Neural cell (in vitro differentiated cells): ENCODE measurements at regions not wholly inside any gene's neighbourhood (a gene's known extent, or its start where the extent isn't known, plus 50 kb on each side); places are given as distances from the start of the nearest gene placed in this dataset.

Source experiments
- H2AFZ ChIP-seq: fragments of 200-600, 300-800 bp; sonication (generic), shearing (Covaris generic); 2 replicates; pipeline ENCODE4 v1.6.0; 2014; ENCODE audit warnings: low read depth, mild to moderate bottlenecking, antibody characterized with exemption, low read length, moderate library complexity
- H3F3A ChIP-seq: fragments of 200-600 bp; shearing (Covaris generic); 2 replicates; pipeline ENCODE4 v1.6.1; 2016; ENCODE audit warnings: mild to moderate bottlenecking, moderate library complexity, mixed read lengths, antibody characterized with exemption, low read length; ENCODE audit not compliant: insufficient read depth, poor library complexity, severe bottlenecking
- H3K27ac ChIP-seq: fragments of 200-600, 300-800 bp; sonication (generic), shearing (Covaris generic); 2 replicates; pipeline ENCODE4 v1.5.1; 2014; ENCODE audit warnings: mild to moderate bottlenecking, low read length, moderate library complexity
- H3K27me3 ChIP-seq: fragments of 300-800, 200-600 bp; sonication (generic), shearing (Covaris generic); 2 replicates; pipeline ENCODE4 v1.6.0; 2014; ENCODE audit warnings: mild to moderate bottlenecking, low read depth, low read length, moderate library complexity; ENCODE audit not compliant: insufficient read depth
- H3K36me3 ChIP-seq: fragments of 300-800, 200-600 bp; sonication (generic), shearing (Covaris generic); 2 replicates; pipeline ENCODE4 v1.5.1; 2014; ENCODE audit warnings: mild to moderate bottlenecking, antibody characterized with exemption, low read length, moderate library complexity; ENCODE audit not compliant: insufficient read depth
- H3K4me2 ChIP-seq: fragments of 300-800, 200-600 bp; sonication (generic), shearing (Covaris generic); 2 replicates; pipeline ENCODE4 v1.6.0; 2014; ENCODE audit warnings: mild to moderate bottlenecking, low read length
- H3K4me3 ChIP-seq: fragments of 300-800, 200-600 bp; sonication (generic), shearing (Covaris generic); 2 replicates; pipeline ENCODE4 v1.5.1; 2014; ENCODE audit warnings: mild to moderate bottlenecking, low read length, moderate library complexity
- H3K79me2 ChIP-seq: fragments of 200-600 bp; shearing (Covaris generic); replicated peaks from 2 replicates; pipeline ENCODE4 v1.6.0; 2014; ENCODE audit warnings: mild to moderate bottlenecking, low read length, moderate library complexity; ENCODE audit not compliant: insufficient read depth
- H3K9ac ChIP-seq: fragments of 300-800, 200-600 bp; sonication (generic), shearing (Covaris generic); 2 replicates; pipeline ENCODE4 v1.6.1; 2016; ENCODE audit warnings: mild to moderate bottlenecking, low read length, mixed read lengths
- H3K9me2 ChIP-seq: fragments of 200-600 bp; shearing (Covaris generic); 2 replicates; pipeline ENCODE4 v1.6.1; 2016; ENCODE audit warnings: mild to moderate bottlenecking, low read length, mixed read lengths; ENCODE audit not compliant: insufficient read depth
- H3K9me3 ChIP-seq: fragments of 200-600, 300-800 bp; sonication (generic), shearing (Covaris generic); 2 replicates; pipeline ENCODE4 v1.6.1; 2016; ENCODE audit warnings: mild to moderate bottlenecking, mixed run types, low read length, moderate library complexity, mixed read lengths
- H4K20me1 ChIP-seq: fragments of 200-600 bp; shearing (Covaris generic); 2 replicates; pipeline ENCODE4 v1.6.1; 2016; ENCODE audit warnings: mild to moderate bottlenecking, mixed run types; ENCODE audit not compliant: insufficient read depth
- CTCF ChIP-seq: fragments of 450-650 bp; IDR thresholded peaks from 2 replicates; pipeline ENCODE4 v1.5.1; 2014; ENCODE audit warnings: antibody characterized with exemption, mild to moderate bottlenecking, moderate library complexity; ENCODE audit not compliant: poor library complexity, severe bottlenecking
- EP300 ChIP-seq: fragments of 450-650 bp; conservative IDR thresholded peaks from 2 replicates; pipeline ENCODE4 v1.6.1; 2014; ENCODE audit warnings: antibody characterized with exemption, mild to moderate bottlenecking, moderate library complexity; ENCODE audit not compliant: poor library complexity, severe bottlenecking
- EZH2 ChIP-seq: fragments of 200-600, 300-800 bp; shearing (Covaris generic), sonication (generic); IDR thresholded peaks from 2 replicates; pipeline ENCODE4 v1.6.1; 2014; ENCODE audit warnings: antibody characterized with exemption, low read length, borderline replicate concordance, mild to moderate bottlenecking; ENCODE audit not compliant: insufficient read depth, poor library complexity, severe bottlenecking
- MXI1 ChIP-seq: fragments of 450-650 bp; conservative IDR thresholded peaks from 2 replicates; pipeline ENCODE4 v1.6.1; 2014; ENCODE audit warnings: antibody characterized with exemption, mild to moderate bottlenecking; ENCODE audit not compliant: poor library complexity, severe bottlenecking
- POLR2AphosphoS5 ChIP-seq: IDR thresholded peaks from 2 replicates; pipeline ENCODE4 v1.6.1; 2012
- RAD21 ChIP-seq: fragments of 450-650 bp; conservative IDR thresholded peaks from 2 replicates; pipeline ENCODE4 v1.6.1; 2014; ENCODE audit warnings: antibody characterized with exemption, mild to moderate bottlenecking, moderate library complexity
- REST ChIP-seq: IDR thresholded peaks from 2 replicates; pipeline ENCODE4 v1.6.1; 2012; ENCODE audit warnings: borderline replicate concordance
- SMC3 ChIP-seq: fragments of 450-650 bp; conservative IDR thresholded peaks from 2 replicates; pipeline ENCODE4 v1.6.1; 2014; ENCODE audit warnings: antibody characterized with exemption, mild to moderate bottlenecking, moderate library complexity; ENCODE audit not compliant: poor library complexity
- TAF1 ChIP-seq: IDR thresholded peaks from 2 replicates; pipeline ENCODE4 v1.6.1; 2012; ENCODE audit warnings: low read depth

- no peak for TF ChIP-seq REST
- TF ChIP-seq EP300: no peak
- TF ChIP-seq CTCF: no peak
- no peak for TF ChIP-seq MXI1
- no peak for TF ChIP-seq EZH2
- no peak for TF ChIP-seq RAD21
- TF ChIP-seq POLR2AphosphoS5: no peak
- no peak for TF ChIP-seq SMC3
- TF ChIP-seq TAF1: no peak
- Histone ChIP-seq H3K9me3 (no peaks in the 10 kb centered on the region), H2AFZ (no peak overlapping the region), H3F3A (no peaks in the 10 kb centered on the region), H3K4me3 (no peak overlapping the region), H3K79me2 (no peaks in the 10 kb centered on the region), H3K27ac (no peak overlapping the region), H4K20me1 (no peaks in the 10 kb centered on the region), H3K36me3 (no peaks in the 10 kb centered on the region), H3K9ac (no peak overlapping the region), H3K27me3 (no peaks in the 10 kb centered on the region), H3K9me2 (no peaks in the 10 kb centered on the region), H3K4me2 (no peak overlapping the region)
Observed at GRCh38 chr12:47590771-47591360, 115.0 kb downstream of the RPAP3 start.

- H3K79me2 ChIP-seq: no peaks in the 10 kb centered on the region
- H3K4me3 ChIP-seq: no peak overlapping the region
- H3K27ac ChIP-seq: no peak overlapping the region
- no peaks in the 10 kb centered on the region for H3K27me3 ChIP-seq
- no peaks in the 10 kb centered on the region for H3K36me3 ChIP-seq
- H4K20me1 ChIP-seq: no peaks in the 10 kb centered on the region
- TF ChIP-seq TAF1 (no peak), POLR2AphosphoS5 (no peak), RAD21 (no peak), EP300 (no peak), MXI1 (no peak), REST (no peak), SMC3 (no peak)
- H3K4me2 ChIP-seq: no peak overlapping the region
- no peaks in the 10 kb centered on the region for H3K9me2 ChIP-seq
- no peaks in the 10 kb centered on the region for H3K9me3 ChIP-seq
- no peak overlapping the region for H3K9ac ChIP-seq
- H3F3A ChIP-seq: no peaks in the 10 kb centered on the region
- H2AFZ ChIP-seq: no peak overlapping the region
Observed at GRCh38 chr12:47586952-47587669, 118.7 kb downstream of the RPAP3 start.
